DND-41 (cell line): ENCODE measurements at regions not wholly inside any gene's neighbourhood (a gene's known extent, or its start where the extent isn't known, plus 50 kb on each side); places are given as distances from the start of the nearest gene placed in this dataset.

Experiments
- EZH2 ChIP-seq: IDR thresholded peaks from 3 replicates; pipeline ENCODE4 v1.6.1; 2012; ENCODE audit warnings: borderline replicate concordance, low read depth, mild to moderate bottlenecking, moderate library complexity, low read length, inconsistent platforms; ENCODE audit not compliant: severe bottlenecking
- TF ChIP-seq, protein P1 (sequence below): IDR thresholded peaks from 2 replicates; pipeline ENCODE4 v1.5.1; 2012; ENCODE audit warnings: borderline replicate concordance, low read length, moderate library complexity, mild to moderate bottlenecking; ENCODE audit not compliant: poor library complexity, severe bottlenecking; ENCODE audit errors: extremely low read depth

- TF ChIP-seq, protein P1, sequence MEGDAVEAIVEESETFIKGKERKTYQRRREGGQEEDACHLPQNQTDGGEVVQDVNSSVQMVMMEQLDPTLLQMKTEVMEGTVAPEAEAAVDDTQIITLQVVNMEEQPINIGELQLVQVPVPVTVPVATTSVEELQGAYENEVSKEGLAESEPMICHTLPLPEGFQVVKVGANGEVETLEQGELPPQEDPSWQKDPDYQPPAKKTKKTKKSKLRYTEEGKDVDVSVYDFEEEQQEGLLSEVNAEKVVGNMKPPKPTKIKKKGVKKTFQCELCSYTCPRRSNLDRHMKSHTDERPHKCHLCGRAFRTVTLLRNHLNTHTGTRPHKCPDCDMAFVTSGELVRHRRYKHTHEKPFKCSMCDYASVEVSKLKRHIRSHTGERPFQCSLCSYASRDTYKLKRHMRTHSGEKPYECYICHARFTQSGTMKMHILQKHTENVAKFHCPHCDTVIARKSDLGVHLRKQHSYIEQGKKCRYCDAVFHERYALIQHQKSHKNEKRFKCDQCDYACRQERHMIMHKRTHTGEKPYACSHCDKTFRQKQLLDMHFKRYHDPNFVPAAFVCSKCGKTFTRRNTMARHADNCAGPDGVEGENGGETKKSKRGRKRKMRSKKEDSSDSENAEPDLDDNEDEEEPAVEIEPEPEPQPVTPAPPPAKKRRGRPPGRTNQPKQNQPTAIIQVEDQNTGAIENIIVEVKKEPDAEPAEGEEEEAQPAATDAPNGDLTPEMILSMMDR, result no peak
- TF ChIP-seq EZH2, result no peak
Measured at GRCh38 chr2:122029456-122029855, 274.0 kb downstream of the TSN start.
